ENCODE measurements at regions not wholly inside any gene's neighbourhood (a gene's known extent, or its start where the extent isn't known, plus 50 kb on each side); places are given as distances from the start of the nearest gene placed in this dataset.

DNA sequence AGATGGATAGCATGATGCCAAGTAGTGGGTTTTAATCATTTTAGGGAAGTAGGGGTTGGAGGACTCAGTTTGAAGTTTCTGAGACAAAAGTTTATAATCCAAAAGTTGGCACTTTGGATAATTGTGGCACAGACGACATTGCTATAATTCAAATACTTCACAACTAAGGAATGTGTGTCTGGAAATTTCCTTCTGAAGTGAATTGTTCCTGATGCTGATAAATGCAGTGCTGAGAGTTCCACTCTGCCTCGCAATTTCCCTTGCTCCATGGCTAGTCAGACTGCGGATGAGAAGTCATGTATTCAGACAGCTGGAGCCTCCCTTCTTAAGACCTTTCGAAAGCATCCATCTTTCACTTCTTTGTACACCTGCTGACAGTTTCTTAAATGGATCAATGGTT, 393.3 kb upstream of the PRICKLE1 start:
- no CpG with 5 or more reads among the region's 4 CpGs for WGBS (ENCODE audit: extremely low coverage, insufficient coverage, insufficient read length)

DNA sequence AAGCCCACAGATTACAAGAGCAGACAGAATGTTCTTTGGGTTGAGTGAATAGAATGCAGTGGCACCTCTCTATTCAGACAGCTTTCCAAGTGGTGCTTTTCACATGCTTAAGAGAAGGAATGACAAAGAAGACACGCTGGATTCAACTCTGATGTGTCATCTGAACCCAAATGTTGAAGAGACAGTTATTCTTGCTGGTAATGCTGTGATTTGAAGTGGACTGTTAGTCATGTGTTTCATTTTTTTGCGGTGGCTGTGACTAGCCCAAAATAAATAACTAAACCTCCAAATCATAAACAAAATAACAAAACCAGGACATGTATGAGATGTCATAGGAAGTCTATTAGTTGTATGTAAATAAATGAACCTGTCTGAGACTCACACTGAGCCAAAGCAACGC, 391.8 kb upstream of the PRICKLE1 start:
- no peak overlapping the region for H2AFZ ChIP-seq (ENCODE audit: insufficient read depth, low read length, poor library complexity)
- H3K79me2 ChIP-seq (ENCODE audit: control insufficient read depth, insufficient read depth, low read length, poor library complexity) = no peaks in the 10 kb centered on the region
- no peak overlapping the region for H3K14ac ChIP-seq (ENCODE audit: low read length)
- H3K9me3 ChIP-seq (ENCODE audit: insufficient read depth, low read depth, low read length) = no peaks in the 10 kb centered on the region
- no peak overlapping the region for H2AK5ac ChIP-seq (ENCODE audit: low read length)
- no peak overlapping the region for H4K91ac ChIP-seq (ENCODE audit: low read depth, low read length)
- H3K9ac ChIP-seq (ENCODE audit: low read length) = no peak overlapping the region
- no peak overlapping the region for H4K12ac ChIP-seq (ENCODE audit: low read depth, low read length)
- H3K4ac ChIP-seq (ENCODE audit: low read depth, low read length) = no peak overlapping the region
- H3K18ac ChIP-seq (ENCODE audit: low read length) = no peak overlapping the region
- H2BK12ac ChIP-seq (ENCODE audit: low read length) = no peak overlapping the region
- no peak overlapping the region for H4K8ac ChIP-seq (ENCODE audit: low read depth, low read length)
- peak in 1 of 2 donors; percentile 11 for DNase-seq
- no peak overlapping the region for H3K23ac ChIP-seq (ENCODE audit: low read length)
- H2BK5ac ChIP-seq (ENCODE audit: low read depth, low read length, poor library complexity) = no peak overlapping the region
- no peaks in the 10 kb centered on the region for H3K79me1 ChIP-seq (ENCODE audit: low read length)
- no peak overlapping the region for H2BK120ac ChIP-seq (ENCODE audit: insufficient read depth, low read length, poor library complexity)
- H3K27ac ChIP-seq (ENCODE audit: low read depth, low read length) = no peak overlapping the region
- H3K4me2 ChIP-seq (ENCODE audit: low read length) = no peak overlapping the region
- WGBS (ENCODE audit: extremely low coverage, insufficient coverage, insufficient read length) = no CpG with 5 or more reads among the region's 3 CpGs
- no peak overlapping the region for H3K4me3 ChIP-seq (ENCODE audit: low read depth, low read length)
- H3K27me3 ChIP-seq (ENCODE audit: insufficient read depth, low read length) = no peaks in the 10 kb centered on the region
- no peaks in the 10 kb centered on the region for H3K36me3 ChIP-seq (ENCODE audit: control insufficient read depth in 1 of 2, insufficient read depth in 2 of 2, low read length in 2 of 2)
- peaks cover 0 to 4% of the 10 kb centered on the region in 2 experiments for H3K4me1 ChIP-seq (ENCODE audit: control insufficient read depth in 1 of 2, insufficient read depth in 2 of 2, low read length in 2 of 2)

More for the DNA sequence above, 393.3 kb upstream of the PRICKLE1 start:
- H2BK120ac ChIP-seq (ENCODE audit: insufficient read depth, low read length, poor library complexity) = no peak overlapping the region
- no peak overlapping the region for H4K8ac ChIP-seq (ENCODE audit: low read depth, low read length)
- no peak overlapping the region for H3K4me3 ChIP-seq (ENCODE audit: low read depth, low read length)
- no peaks in the 10 kb centered on the region for H3K36me3 ChIP-seq (ENCODE audit: control insufficient read depth in 1 of 2, insufficient read depth in 2 of 2, low read length in 2 of 2)
- H3K27me3 ChIP-seq (ENCODE audit: insufficient read depth, low read length) = no peaks in the 10 kb centered on the region
- DNase-seq = no peak
- H4K12ac ChIP-seq (ENCODE audit: low read depth, low read length) = no peak overlapping the region
- no peak overlapping the region for H2BK5ac ChIP-seq (ENCODE audit: low read depth, low read length, poor library complexity)
- peaks cover 0 to 4% of the 10 kb centered on the region in 2 experiments for H3K4me1 ChIP-seq (ENCODE audit: control insufficient read depth in 1 of 2, insufficient read depth in 2 of 2, low read length in 2 of 2)
- H2BK12ac ChIP-seq (ENCODE audit: low read length) = no peak overlapping the region
- no peak overlapping the region for H2AFZ ChIP-seq (ENCODE audit: insufficient read depth, low read length, poor library complexity)
- no peaks in the 10 kb centered on the region for H3K79me2 ChIP-seq (ENCODE audit: control insufficient read depth, insufficient read depth, low read length, poor library complexity)
- H3K14ac ChIP-seq (ENCODE audit: low read length) = no peak overlapping the region
- H3K4me2 ChIP-seq (ENCODE audit: low read length) = no peak overlapping the region
- H3K9me3 ChIP-seq (ENCODE audit: insufficient read depth, low read depth, low read length) = no peaks in the 10 kb centered on the region
- H3K18ac ChIP-seq (ENCODE audit: low read length) = no peak overlapping the region
- no peak overlapping the region for H2AK5ac ChIP-seq (ENCODE audit: low read length)
- no peaks in the 10 kb centered on the region for H3K79me1 ChIP-seq (ENCODE audit: low read length)
- no peak overlapping the region for H4K91ac ChIP-seq (ENCODE audit: low read depth, low read length)
- H3K27ac ChIP-seq (ENCODE audit: low read depth, low read length) = no peak overlapping the region
- H3K9ac ChIP-seq (ENCODE audit: low read length) = no peak overlapping the region
- H3K23ac ChIP-seq (ENCODE audit: low read length) = no peak overlapping the region
- no peak overlapping the region for H3K4ac ChIP-seq (ENCODE audit: low read depth, low read length)

DNA sequence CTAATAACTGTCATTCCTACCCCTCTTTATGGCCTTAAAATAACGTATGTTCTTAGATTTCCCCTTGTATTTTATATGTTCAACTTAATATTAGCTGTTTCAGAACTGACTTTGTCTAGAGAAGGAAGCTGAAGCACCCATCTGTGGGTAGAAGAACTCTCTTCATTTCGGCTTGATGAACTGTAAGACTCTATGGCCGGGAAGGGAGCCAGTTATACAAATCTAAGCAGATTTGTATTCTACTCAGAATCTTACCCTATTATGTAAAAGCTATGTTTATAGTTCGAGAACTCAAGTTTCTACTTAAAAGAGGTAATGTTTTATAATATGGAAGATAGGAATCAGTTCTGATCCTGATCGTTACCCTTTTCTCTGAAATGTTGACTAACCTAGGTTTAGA, 390.9 kb upstream of the PRICKLE1 start:
- H4K8ac ChIP-seq (ENCODE audit: low read depth, low read length) = no peak overlapping the region
- no peaks in the 10 kb centered on the region for H3K27me3 ChIP-seq (ENCODE audit: insufficient read depth, low read length)
- no peaks in the 10 kb centered on the region for H3K79me2 ChIP-seq (ENCODE audit: control insufficient read depth, insufficient read depth, low read length, poor library complexity)
- H3K4me1 ChIP-seq (ENCODE audit: control insufficient read depth in 1 of 2, insufficient read depth in 2 of 2, low read length in 2 of 2) = peaks cover 0 to 4% of the 10 kb centered on the region in 2 experiments
- no peak overlapping the region for H3K18ac ChIP-seq (ENCODE audit: low read length)
- DNase-seq = no peak
- no peak overlapping the region for H2BK12ac ChIP-seq (ENCODE audit: low read length)
- H3K4ac ChIP-seq (ENCODE audit: low read depth, low read length) = no peak overlapping the region
- no peak overlapping the region for H4K91ac ChIP-seq (ENCODE audit: low read depth, low read length)
- H3K4me2 ChIP-seq (ENCODE audit: low read length) = no peak overlapping the region
- no peaks in the 10 kb centered on the region for H3K36me3 ChIP-seq (ENCODE audit: control insufficient read depth in 1 of 2, insufficient read depth in 2 of 2, low read length in 2 of 2)
- H2AFZ ChIP-seq (ENCODE audit: insufficient read depth, low read length, poor library complexity) = no peak overlapping the region
- no peaks in the 10 kb centered on the region for H3K9me3 ChIP-seq (ENCODE audit: insufficient read depth, low read depth, low read length)
- no peak overlapping the region for H3K9ac ChIP-seq (ENCODE audit: low read length)
- H3K27ac ChIP-seq (ENCODE audit: low read depth, low read length) = no peak overlapping the region
- H3K79me1 ChIP-seq (ENCODE audit: low read length) = no peaks in the 10 kb centered on the region
- no peak overlapping the region for H4K12ac ChIP-seq (ENCODE audit: low read depth, low read length)
- no peak overlapping the region for H3K14ac ChIP-seq (ENCODE audit: low read length)
- no CpG with 5 or more reads among the region's 5 CpGs for WGBS (ENCODE audit: extremely low coverage, insufficient coverage, insufficient read length)
- no peak overlapping the region for H3K23ac ChIP-seq (ENCODE audit: low read length)
- H2BK5ac ChIP-seq (ENCODE audit: low read depth, low read length, poor library complexity) = no peak overlapping the region
- no peak overlapping the region for H2AK5ac ChIP-seq (ENCODE audit: low read length)
- H2BK120ac ChIP-seq (ENCODE audit: insufficient read depth, low read length, poor library complexity) = no peak overlapping the region
- no peak overlapping the region for H3K4me3 ChIP-seq (ENCODE audit: low read depth, low read length)

DNA sequence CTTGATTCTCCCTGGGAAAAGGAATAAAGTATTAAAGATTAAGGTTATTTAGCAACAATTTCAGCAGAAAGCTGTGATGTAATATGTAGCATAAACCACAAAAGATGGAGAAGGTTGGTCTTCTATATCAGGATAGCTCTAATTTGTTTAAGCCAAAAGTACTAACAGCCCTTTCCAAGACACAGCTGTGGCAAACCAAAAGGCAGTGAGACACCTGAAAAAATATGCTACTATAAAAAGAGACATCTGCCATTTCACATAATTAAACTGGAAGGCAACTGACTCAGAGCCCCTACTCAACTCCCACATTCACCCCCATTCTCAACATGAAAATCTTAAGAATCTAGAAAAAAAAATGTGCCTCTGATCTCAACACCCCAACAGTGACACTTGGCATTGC, 390.2 kb upstream of the PRICKLE1 start:
- Histone ChIP-seq H3K23ac (ENCODE audit: low read length) (no peak overlapping the region), H2BK120ac (ENCODE audit: insufficient read depth, low read length, poor library complexity) (no peak overlapping the region), H4K91ac (ENCODE audit: low read depth, low read length) (no peak overlapping the region), H3K36me3 (ENCODE audit: control insufficient read depth in 1 of 2, insufficient read depth in 2 of 2, low read length in 2 of 2) (no peaks in the 10 kb centered on the region), H3K79me1 (ENCODE audit: low read length) (no peaks in the 10 kb centered on the region), H3K4me2 (ENCODE audit: low read length) (no peak overlapping the region), H3K4me3 (ENCODE audit: low read depth, low read length) (no peak overlapping the region), H3K14ac (ENCODE audit: low read length) (peak overlapping the region; percentile 2), H3K4me1 (ENCODE audit: control insufficient read depth in 1 of 2, insufficient read depth in 2 of 2, low read length in 2 of 2) (peaks cover 0 to 4% of the 10 kb centered on the region in 2 experiments), H2BK5ac (ENCODE audit: low read depth, low read length, poor library complexity) (no peak overlapping the region), H3K9ac (ENCODE audit: low read length) (no peak overlapping the region), H3K79me2 (ENCODE audit: control insufficient read depth, insufficient read depth, low read length, poor library complexity) (no peaks in the 10 kb centered on the region), H3K18ac (ENCODE audit: low read length) (no peak overlapping the region), H2AFZ (ENCODE audit: insufficient read depth, low read length, poor library complexity) (no peak overlapping the region), H2BK12ac (ENCODE audit: low read length) (peak overlapping the region; percentile 36), H3K27ac (ENCODE audit: low read depth, low read length) (no peak overlapping the region), H3K4ac (ENCODE audit: low read depth, low read length) (no peak overlapping the region), H4K12ac (ENCODE audit: low read depth, low read length) (no peak overlapping the region), H2AK5ac (ENCODE audit: low read length) (peak overlapping the region; percentile 41), H3K9me3 (ENCODE audit: insufficient read depth, low read depth, low read length) (no peaks in the 10 kb centered on the region), H3K27me3 (ENCODE audit: insufficient read depth, low read length) (no peaks in the 10 kb centered on the region), H4K8ac (ENCODE audit: low read depth, low read length) (no peak overlapping the region)
- no peak for DNase-seq

Data from trophoblast cell (in vitro differentiated cells and primary cell).